Transverse colon (tissue), 4 donors: ENCODE measurements at regions not wholly inside any gene's neighbourhood (a gene's known extent, or its start where the extent isn't known, plus 50 kb on each side); places are given as distances from the start of the nearest gene placed in this dataset.

Source experiments
- CTCF ChIP-seq, 5 experiments: fragments of 200-600 bp in 3 of 5; fragments of 450-650 bp in 2 of 5; sonication (generic) in 3 of 5; IDR thresholded peaks; 1 replicate in 2 of 5; 2 replicates in 3 of 5; pipeline ENCODE4 v1.5.1; 2016 to 2017; ENCODE audit warnings: antibody characterized with exemption in 5 of 5, inconsistent platforms in 3 of 5, mild to moderate bottlenecking in 2 of 5, moderate library complexity in 1 of 5
- EP300 ChIP-seq: sonication (generic); formaldehyde crosslinking; IDR thresholded peaks from one replicate; pipeline ENCODE4 v1.6.1; 2017; ENCODE audit warnings: antibody characterized with exemption, low read depth
- POLR2AphosphoS5 ChIP-seq, 3 donors: sonication (generic); formaldehyde crosslinking; IDR thresholded peaks; one replicate each; pipeline ENCODE4 v1.6.1; 2016; ENCODE audit warnings: antibody characterized with exemption in 3 of 3

- no peak for TF ChIP-seq CTCF (IDR thresholded peaks at IDR 0.05)
- TF ChIP-seq POLR2AphosphoS5 (IDR thresholded peaks at IDR 0.05): no peak
- TF ChIP-seq EP300: no peak
These were observed 129.2 kb upstream of the CTNNA2 start for GRCh38 chr2:79383681-79384080.
